NB4 (cell line): ENCODE measurements at regions not wholly inside any gene's neighbourhood (a gene's known extent, or its start where the extent isn't known, plus 50 kb on each side); places are given as distances from the start of the nearest gene placed in this dataset.

Experiments used
- DNase-seq: peaks from one replicate; pipeline ENCODE4 v3.0.0; 2010; ENCODE audit warnings: low read depth
- H3K4me3 ChIP-seq: one replicate; pipeline ENCODE4 v1.5.1; 2011; ENCODE audit warnings: mild to moderate bottlenecking, low read depth, low read length, moderate library complexity
- MYC ChIP-seq: IDR thresholded peaks from 2 replicates; pipeline ENCODE4 v1.6.1; 2011; ENCODE audit warnings: low read depth, low read length
- POLR2A ChIP-seq: IDR thresholded peaks from 2 replicates; pipeline ENCODE4 v1.6.1; 2011; ENCODE audit warnings: mild to moderate bottlenecking; ENCODE audit not compliant: insufficient read length; ENCODE audit errors: extremely low read depth
- TF ChIP-seq, protein P1 (sequence below): IDR thresholded peaks from 2 replicates; pipeline ENCODE4 v1.6.1; 2011; ENCODE audit warnings: low read depth, low read length
- TF ChIP-seq, protein P2 (sequence below): IDR thresholded peaks from one replicate; pipeline ENCODE4 v1.5.1; 2012; ENCODE audit warnings: low read depth, low read length

DNA sequence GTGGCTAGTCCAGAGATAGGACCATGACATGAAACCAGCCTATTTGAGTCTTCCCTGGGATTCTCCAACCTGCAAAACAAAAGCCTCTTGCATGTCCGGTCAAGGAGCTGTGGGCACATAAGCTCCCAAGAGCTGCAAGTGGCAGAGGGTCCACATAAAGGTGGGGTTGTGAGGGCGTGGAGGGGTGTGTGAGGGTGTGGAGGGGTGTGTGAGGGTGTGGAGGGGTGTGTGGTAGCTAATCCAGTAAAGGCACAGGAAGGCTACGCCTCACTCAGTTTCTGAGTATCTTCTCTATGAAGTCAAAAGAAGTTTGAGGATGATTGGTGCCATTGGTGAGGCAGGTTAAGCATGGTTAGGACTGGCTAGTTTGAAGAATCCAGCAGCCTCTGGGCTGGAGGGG is 259.4 kb upstream of the NSMCE3 start:
- DNase-seq = no peak
- TF ChIP-seq, protein P1, sequence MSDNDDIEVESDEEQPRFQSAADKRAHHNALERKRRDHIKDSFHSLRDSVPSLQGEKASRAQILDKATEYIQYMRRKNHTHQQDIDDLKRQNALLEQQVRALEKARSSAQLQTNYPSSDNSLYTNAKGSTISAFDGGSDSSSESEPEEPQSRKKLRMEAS = no peak
- no peak for TF ChIP-seq MYC
- TF ChIP-seq POLR2A = no peak
- TF ChIP-seq, protein P2, sequence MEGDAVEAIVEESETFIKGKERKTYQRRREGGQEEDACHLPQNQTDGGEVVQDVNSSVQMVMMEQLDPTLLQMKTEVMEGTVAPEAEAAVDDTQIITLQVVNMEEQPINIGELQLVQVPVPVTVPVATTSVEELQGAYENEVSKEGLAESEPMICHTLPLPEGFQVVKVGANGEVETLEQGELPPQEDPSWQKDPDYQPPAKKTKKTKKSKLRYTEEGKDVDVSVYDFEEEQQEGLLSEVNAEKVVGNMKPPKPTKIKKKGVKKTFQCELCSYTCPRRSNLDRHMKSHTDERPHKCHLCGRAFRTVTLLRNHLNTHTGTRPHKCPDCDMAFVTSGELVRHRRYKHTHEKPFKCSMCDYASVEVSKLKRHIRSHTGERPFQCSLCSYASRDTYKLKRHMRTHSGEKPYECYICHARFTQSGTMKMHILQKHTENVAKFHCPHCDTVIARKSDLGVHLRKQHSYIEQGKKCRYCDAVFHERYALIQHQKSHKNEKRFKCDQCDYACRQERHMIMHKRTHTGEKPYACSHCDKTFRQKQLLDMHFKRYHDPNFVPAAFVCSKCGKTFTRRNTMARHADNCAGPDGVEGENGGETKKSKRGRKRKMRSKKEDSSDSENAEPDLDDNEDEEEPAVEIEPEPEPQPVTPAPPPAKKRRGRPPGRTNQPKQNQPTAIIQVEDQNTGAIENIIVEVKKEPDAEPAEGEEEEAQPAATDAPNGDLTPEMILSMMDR = no peak

DNA sequence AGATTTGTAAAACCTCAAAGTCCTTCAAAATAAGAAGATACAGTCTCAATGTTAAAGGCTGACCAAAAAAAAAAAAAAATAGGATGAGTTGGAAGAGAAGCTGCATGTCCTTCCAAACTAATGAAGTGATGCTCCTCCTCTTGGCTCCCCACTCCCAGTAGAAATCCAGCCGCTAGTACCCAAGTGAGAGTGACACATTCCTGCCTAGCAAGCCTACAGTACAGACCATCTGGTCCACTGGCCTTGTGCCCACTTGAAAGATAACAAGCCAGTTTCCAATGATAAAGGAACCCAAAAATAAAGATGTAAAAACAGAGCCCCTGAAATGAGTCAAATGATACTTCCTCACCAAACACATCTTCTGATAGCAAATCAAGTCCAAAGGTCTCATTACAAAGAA is 258.7 kb upstream of the NSMCE3 start:
- no peak overlapping the region for H3K4me3 ChIP-seq
- TF ChIP-seq, protein P2 = no peak
- TF ChIP-seq, protein P1 = no peak
- TF ChIP-seq POLR2A (no peak), MYC (no peak)
- no peak for DNase-seq

More for the DNA sequence above, 259.4 kb upstream of the NSMCE3 start:
- no peak overlapping the region for H3K4me3 ChIP-seq

DNA sequence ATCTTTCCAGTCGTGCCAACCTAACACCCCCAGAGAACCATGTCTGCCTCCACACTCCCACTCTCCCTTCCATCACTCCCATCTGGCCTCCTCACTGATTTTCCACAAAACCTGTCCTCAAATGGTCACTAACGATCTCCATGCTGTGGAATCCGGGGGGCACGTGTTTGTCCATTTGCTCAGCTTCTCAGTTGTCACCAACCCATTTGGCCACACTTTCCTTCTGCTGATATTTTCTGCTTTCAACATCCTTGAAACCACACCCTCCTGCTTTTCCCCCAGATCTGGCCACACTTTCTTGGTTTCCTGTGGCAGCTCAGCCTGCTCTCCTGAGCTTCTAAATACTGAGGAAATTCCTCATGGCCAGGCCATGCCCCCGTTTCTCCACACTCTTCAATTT is 257.2 kb upstream of the NSMCE3 start:
- H3K4me3 ChIP-seq = no peak overlapping the region
- DNase-seq = no peak
- no peak for TF ChIP-seq POLR2A
- TF ChIP-seq, protein P1 = no peak

DNA sequence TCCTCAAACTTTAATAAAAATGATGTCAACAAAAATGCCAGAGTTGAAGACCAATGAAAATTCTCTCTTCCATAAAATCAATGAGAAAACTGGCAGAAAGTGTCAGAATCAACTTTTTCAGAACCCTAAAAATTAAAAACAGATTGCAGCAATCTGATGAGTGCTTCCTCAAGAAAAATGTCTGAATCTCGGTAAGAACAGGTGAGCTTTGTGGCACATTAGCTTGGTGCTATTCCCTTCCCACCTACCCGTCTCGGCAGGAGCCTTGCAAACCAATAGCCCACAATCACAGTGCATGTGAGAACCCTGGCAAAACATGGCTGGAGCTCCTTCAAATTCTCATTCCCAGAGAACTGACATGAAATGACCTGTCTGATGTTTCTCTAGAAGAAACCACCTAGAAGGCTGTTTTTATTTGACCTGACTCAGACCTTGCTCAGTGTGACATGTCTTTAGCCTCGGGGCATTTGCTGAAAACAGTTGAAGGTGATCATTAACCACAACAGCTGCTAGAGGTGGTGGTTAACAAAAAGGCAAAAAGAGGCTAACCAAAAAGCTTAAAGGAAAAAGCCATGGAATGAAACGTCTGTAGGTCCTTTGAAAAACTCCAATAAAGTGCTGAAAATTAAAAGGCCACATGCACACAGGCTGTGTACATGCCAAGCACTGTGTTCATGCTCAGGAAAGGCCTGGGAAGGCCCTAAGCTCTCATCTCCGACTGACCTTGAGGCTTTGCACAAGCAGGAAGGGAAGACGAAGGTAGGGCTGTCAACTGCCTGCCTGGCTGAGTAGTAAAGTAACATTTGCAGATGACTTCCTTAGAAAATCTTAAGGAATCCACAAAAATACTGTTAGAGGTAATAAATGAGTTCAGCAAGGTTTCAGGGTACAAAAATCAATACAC is 253.0 kb upstream of the NSMCE3 start:
- no peak overlapping the region for H3K4me3 ChIP-seq
- TF ChIP-seq, protein P1 = no peak
- TF ChIP-seq, protein P2 = no peak
- no peak for TF ChIP-seq MYC
- no peak for TF ChIP-seq POLR2A
- no peak for DNase-seq

DNA sequence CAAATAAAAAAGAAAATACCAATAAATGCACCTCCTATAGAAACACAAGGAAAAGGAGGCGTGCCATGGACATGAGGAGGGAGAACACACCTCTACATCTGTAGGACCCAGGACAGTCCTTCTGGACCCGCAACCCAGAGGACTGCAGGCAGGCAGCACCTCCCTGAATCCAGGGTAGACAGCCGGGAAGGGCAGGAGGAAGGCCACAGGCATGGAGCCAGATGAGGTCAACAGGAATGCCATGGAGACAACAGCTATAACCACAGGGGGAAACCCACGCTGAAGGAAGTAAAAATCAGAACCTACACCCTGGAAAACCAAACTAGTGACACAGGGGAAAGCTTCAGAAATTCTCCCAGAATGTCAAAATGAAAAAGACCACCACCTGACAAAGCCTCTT is 248.8 kb upstream of the NSMCE3 start:
- TF ChIP-seq POLR2A = no peak
- no peak for TF ChIP-seq MYC
- TF ChIP-seq, protein P1 = no peak
- TF ChIP-seq, protein P2 = no peak
- no peak for DNase-seq
- no peak overlapping the region for H3K4me3 ChIP-seq

DNA sequence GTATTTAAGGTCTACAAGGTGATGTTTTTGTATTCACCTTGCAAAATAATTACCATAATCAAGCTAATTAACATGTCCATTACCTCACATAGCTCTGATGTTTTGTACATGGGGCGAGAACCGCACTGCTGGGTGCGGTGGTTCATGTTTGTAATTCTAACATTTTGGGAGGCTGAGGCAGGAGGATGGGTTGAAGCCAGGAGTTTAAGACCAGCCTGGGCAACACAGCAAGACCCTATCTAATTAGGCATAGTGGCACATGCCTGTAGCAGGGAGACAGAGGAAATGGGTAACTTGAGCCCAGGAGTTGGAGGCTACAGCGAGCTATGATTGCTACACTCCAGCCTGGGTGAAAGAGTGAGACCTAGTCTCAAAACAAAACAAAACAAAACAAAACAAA is 248.2 kb upstream of the NSMCE3 start:
- H3K4me3 ChIP-seq = no peak overlapping the region
- TF ChIP-seq, protein P2 = no peak
- TF ChIP-seq MYC = no peak
- TF ChIP-seq, protein P1 = no peak
- no peak for DNase-seq
